HG03521 (cell line): ENCODE measurements at regions not wholly inside any gene's neighbourhood (a gene's known extent, or its start where the extent isn't known, plus 50 kb on each side); places are given as distances from the start of the nearest gene placed in this dataset.
"Not testable (repeated sequence)": the region's sequence is repeated elsewhere in the genome, so short reads cannot be mapped to it uniquely, and the experiment has no call there.

Experiments
- ATAC-seq: cut with Tn5 transposase; IDR thresholded peaks from one replicate; pipeline ENCODE4 v1.9.1; 2021; ENCODE audit warnings: mild to moderate bottlenecking, moderate library complexity; ENCODE audit not compliant: unreplicated experiment

DNA sequence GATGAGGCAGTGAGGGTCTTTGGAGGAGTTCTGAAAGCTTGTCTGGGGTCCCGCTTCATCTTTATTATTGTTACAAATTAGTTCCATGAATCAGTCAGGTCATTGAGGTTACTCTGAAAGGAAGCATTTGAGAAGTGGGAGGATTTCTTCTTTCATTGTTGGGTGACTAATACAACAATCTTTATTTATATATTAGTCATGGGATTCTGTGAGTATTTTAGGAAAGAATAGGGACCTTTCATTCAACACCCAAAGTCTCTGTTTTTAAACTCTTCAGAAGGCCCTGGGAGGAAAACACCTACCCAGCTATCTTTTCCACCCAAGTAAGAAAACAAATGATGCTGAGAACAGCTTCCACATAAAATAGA, 98.3 kb downstream of the SOD2 start:
- no peak for ATAC-seq

DNA sequence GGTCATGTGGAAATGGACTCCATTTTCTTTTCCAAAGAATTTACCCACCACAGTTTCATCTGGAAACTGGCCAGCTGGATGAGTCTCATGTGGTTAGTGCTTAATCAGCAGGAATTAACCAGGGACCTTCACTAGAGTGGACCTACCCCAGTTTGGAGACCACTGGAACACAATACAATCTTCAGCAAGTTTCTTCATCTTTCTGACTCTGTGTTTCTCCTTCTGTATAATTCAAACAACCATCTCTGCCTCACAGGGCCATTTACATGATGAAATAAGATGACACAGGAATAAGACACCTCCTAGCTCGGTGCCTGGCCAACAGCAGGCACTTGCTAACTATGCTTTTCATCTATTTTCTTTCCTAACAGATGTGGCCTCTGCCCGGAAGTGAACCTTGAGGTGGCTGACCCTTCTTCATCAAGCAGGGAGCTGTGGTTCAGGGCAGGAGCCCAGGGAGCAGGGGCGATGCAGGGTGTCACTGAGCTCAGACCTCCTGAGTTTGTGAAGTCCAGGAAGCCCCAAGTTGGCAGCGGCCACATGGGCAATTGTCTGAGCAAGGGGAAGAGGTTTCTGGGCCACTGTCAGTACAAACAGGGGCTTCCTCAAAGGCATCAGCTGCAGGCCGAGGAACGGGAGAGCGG, 98.8 kb downstream of the SOD2 start:
- ATAC-seq = no peak

GRCh38 chr6:159590835-159591234, 102.2 kb downstream of the SOD2 start:
- no peak for ATAC-seq

GRCh38 chr6:159586684-159587083, 106.4 kb downstream of the SOD2 start:
- ATAC-seq = no peak

- ATAC-seq = no peak
Observed at GRCh38 chr6:159582736-159583135, 110.3 kb downstream of the SOD2 start.

- ATAC-seq = no peak
Observed at GRCh38 chr6:159578629-159579028, 114.4 kb downstream of the SOD2 start.

- no peak for ATAC-seq
Observed at GRCh38 chr6:159577564-159577963, 115.5 kb downstream of the SOD2 start.

DNA sequence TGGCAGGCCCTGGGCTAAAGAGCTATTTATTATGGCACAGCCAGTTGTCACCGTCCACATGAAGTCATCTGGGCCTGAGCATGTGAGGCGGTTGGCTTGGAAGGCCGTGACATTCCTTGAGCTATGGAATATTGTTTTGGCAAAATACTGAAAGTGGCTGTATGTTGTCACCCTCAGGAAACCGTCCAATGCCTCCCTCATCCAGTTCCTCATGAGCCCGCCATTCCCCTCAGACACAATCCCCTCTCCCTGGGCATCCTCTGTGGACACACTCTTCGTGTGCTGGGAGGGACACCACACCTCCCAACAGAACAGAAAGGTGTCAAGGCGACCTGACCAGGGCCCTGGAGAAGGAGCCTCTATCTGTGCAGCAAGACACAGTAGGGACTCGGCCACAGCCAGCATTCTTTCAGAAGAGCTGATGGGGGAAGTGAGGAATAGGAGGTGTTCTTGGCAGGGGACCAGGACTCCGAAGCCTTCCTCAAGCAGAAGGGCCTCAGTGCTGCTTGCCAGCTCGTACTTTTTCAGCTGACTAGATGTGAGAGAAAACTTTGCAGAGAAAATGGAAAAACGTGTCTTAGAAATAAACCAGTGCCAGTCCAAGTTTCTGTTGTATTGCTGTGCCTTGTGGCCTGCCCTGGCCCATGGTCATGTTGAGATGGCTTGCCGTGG, 120.5 kb downstream of the SOD2 start:
- ATAC-seq = no peak

GRCh38 chr6:159565181-159565710, 127.8 kb downstream of the SOD2 start:
- no peak for ATAC-seq

- ATAC-seq = no peak
Observed at GRCh38 chr6:159564456-159564855, 128.6 kb downstream of the SOD2 start.

- ATAC-seq = no peak
Observed at GRCh38 chr6:159557031-159557430, 136.0 kb downstream of the SOD2 start.

- no peak for ATAC-seq
Observed at GRCh38 chr6:159555082-159555875, 137.8 kb downstream of the SOD2 start.

GRCh38 chr6:159541296-159541695, 151.7 kb downstream of the SOD2 start:
- no peak for ATAC-seq

DNA sequence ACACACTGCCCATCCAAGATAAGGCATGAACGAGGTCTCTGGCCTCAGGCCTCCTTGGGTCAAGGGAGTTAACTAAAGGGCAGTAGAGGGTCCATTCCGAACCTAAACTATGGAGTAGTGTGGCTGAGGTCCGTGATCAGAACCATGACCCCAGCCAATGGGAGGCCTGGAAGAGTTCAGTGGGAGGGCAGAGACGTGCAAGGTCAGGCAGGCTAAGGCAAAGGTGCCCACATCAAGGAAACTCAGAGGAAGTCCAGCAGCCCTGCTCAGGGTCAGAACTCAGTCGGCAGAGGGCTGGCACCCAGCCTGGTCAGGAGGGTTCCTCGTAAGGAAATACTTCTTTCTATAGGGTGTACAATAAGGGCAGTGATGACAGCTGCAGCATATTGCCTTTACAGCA, 152.2 kb downstream of the SOD2 start:
- ATAC-seq = no peak

GRCh38 chr6:159540152-159540551, 152.9 kb downstream of the SOD2 start:
- ATAC-seq = no peak

- not testable (repeated sequence) for ATAC-seq
Observed at GRCh38 chr6:159538031-159538430, 155.0 kb downstream of the SOD2 start.

GRCh38 chr6:159535656-159536350, 157.2 kb downstream of the SOD2 start:
- no peak for ATAC-seq

- ATAC-seq = no peak
Observed at GRCh38 chr6:159533568-159533967, 159.5 kb downstream of the SOD2 start.

GRCh38 chr6:159533016-159533415, 160.0 kb downstream of the SOD2 start:
- no peak for ATAC-seq

GRCh38 chr6:159532155-159532554, 160.9 kb downstream of the SOD2 start:
- ATAC-seq = no peak

- no peak for ATAC-seq
Observed at GRCh38 chr6:159529934-159530333, 163.1 kb downstream of the SOD2 start.
